CD4-positive, alpha-beta T cell (primary cell): ENCODE measurements at regions not wholly inside any gene's neighbourhood (a gene's known extent, or its start where the extent isn't known, plus 50 kb on each side); places are given as distances from the start of the nearest gene placed in this dataset.
"Not testable (repeated sequence)": the region's sequence is repeated elsewhere in the genome, so short reads cannot be mapped to it uniquely, and the experiment has no call there.

ENCODE experiments used
- ATAC-seq: fragments of 200-7000 bp; cut with Tn5 transposase; one replicate; pipeline ENCODE4 v1.10.0; 2022; ENCODE audit warnings: mild to moderate bottlenecking; ENCODE audit not compliant: poor library complexity
- CTCF ChIA-PET: fragments of 350-600 bp; sonication (Branson Sonifier 250); formaldehyde crosslinking; loops from one replicate; lab custom pipeline; 2021; ENCODE audit warnings: antibody characterized with exemption, inconsistent platforms; lab: Charles Lee
- POLR2A ChIA-PET: fragments of 350-600 bp; sonication (Branson Sonifier 250); formaldehyde crosslinking; loops from one replicate; lab custom pipeline; 2021; ENCODE audit warnings: antibody characterized with exemption, inconsistent platforms; lab: Charles Lee
- DNase-seq, 14 experiments: peaks; one replicate each; pipeline ENCODE4 v3.0.0-alpha.2; 2013 to 2020; ENCODE audit warnings: mixed read lengths in 2 of 14
- H3K27ac ChIP-seq, 2 donors: one replicate each; pipeline versions ENCODE4 v1.5.1 to v1.7.0; 2013; ENCODE audit warnings: low read length in 2 of 2, low read depth in 1 of 2, mild to moderate bottlenecking in 1 of 2
- H3K27me3 ChIP-seq, 2 experiments: 1 replicate in 1 of 2; 2 replicates in 1 of 2; pipeline versions ENCODE4 v1.6.1 to v1.7.0; 2013; ENCODE audit warnings: low read length in 2 of 2, control low read depth in 1 of 2, mild to moderate bottlenecking in 1 of 2, moderate library complexity in 1 of 2; ENCODE audit not compliant: insufficient read depth in 2 of 2, control insufficient read depth in 1 of 2
- H3K36me3 ChIP-seq: one replicate; pipeline ENCODE4 v1.6.1; 2013; ENCODE audit warnings: low read length, control low read depth; ENCODE audit not compliant: insufficient read depth
- H3K4me1 ChIP-seq: one replicate; pipeline ENCODE4 v1.6.1; 2013; ENCODE audit warnings: low read length, control low read depth; ENCODE audit not compliant: insufficient read depth
- H3K4me3 ChIP-seq: one replicate; pipeline ENCODE4 v1.5.1; 2013; ENCODE audit warnings: mild to moderate bottlenecking, low read length, moderate library complexity
- H3K9me3 ChIP-seq, 2 experiments: 1 replicate in 1 of 2; 2 replicates in 1 of 2; pipeline versions ENCODE4 v1.6.1 to v1.7.0; 2013; ENCODE audit warnings: low read length in 2 of 2, mild to moderate bottlenecking in 2 of 2, control low read depth in 1 of 2, moderate library complexity in 1 of 2; ENCODE audit not compliant: control insufficient read depth in 1 of 2, insufficient read depth in 1 of 2
- H3K27ac Mint-ChIP-seq: one replicate; pipeline ENCODE4 v1.8.0; 2020; ENCODE audit warnings: mixed read lengths
- H3K27me3 Mint-ChIP-seq: one replicate; pipeline ENCODE4 v1.8.0; 2021; ENCODE audit warnings: mixed read lengths
- H3K36me3 Mint-ChIP-seq: one replicate; pipeline ENCODE4 v1.8.0; 2021; ENCODE audit warnings: low read depth, mixed read lengths
- H3K4me1 Mint-ChIP-seq: one replicate; pipeline ENCODE4 v1.8.0; 2021; ENCODE audit warnings: low read depth, mixed read lengths
- H3K4me3 Mint-ChIP-seq: one replicate; pipeline ENCODE4 v1.8.0; 2020; ENCODE audit warnings: mild to moderate bottlenecking, mixed read lengths
- H3K9me3 Mint-ChIP-seq: one replicate; pipeline ENCODE4 v1.8.0; 2020; ENCODE audit warnings: mixed read lengths
- CTCF ChIP-seq: fragments of 200-600 bp; IDR thresholded peaks from one replicate; pipeline ENCODE4 v1.8.0; 2022; ENCODE audit warnings: antibody characterized with exemption, mild to moderate bottlenecking
- intact Hi-C, 2 experiments: fragments of 100-400 bp; cut with DNase I in 1 of 2; cut with micrococcal nuclease in 1 of 2; formaldehyde crosslinking; loops; one replicate each; pipeline versions ENCODE4 v1.15.1 to v1.9.0; 2023 to 2025; cut with DNase I, micrococcal nuclease

- Mint-ChIP-seq H3K27me3 (no peaks in the 10 kb centered on the region), H3K27ac (no peak overlapping the region), H3K4me3 (no peak overlapping the region), H3K4me1 (no peaks in the 10 kb centered on the region), H3K9me3 (no peaks in the 10 kb centered on the region), H3K36me3 (no peaks in the 10 kb centered on the region)
- ATAC-seq (no peak), DNase-seq (no peak)
- POLR2A ChIA-PET: no interaction called here
- intact Hi-C loops: no loop called here
- TF ChIP-seq CTCF: no peak
- Histone ChIP-seq H3K9me3 (no peaks in the 10 kb centered on the region), H3K27ac (no peak overlapping the region), H3K4me1 (no peaks in the 10 kb centered on the region), H3K27me3 (no peaks in the 10 kb centered on the region), H3K4me3 (no peak overlapping the region), H3K36me3 (no peaks in the 10 kb centered on the region)
- CTCF ChIA-PET: no interaction called here
These were observed 246.2 kb upstream of the PITX2 start for GRCh38 chr4:110869114-110869513.

- ChIA-PET POLR2A (no interaction called here), CTCF (no interaction called here)
- no peaks in the 10 kb centered on the region for H3K9me3 ChIP-seq
- no peak overlapping the region for H3K27ac ChIP-seq
- Mint-ChIP-seq H3K4me1 (no peaks in the 10 kb centered on the region), H3K27me3 (no peaks in the 10 kb centered on the region), H3K36me3 (no peaks in the 10 kb centered on the region), H3K4me3 (no peak overlapping the region), H3K9me3 (no peaks in the 10 kb centered on the region), H3K27ac (no peak overlapping the region)
- no peak for DNase-seq
- intact Hi-C loops: no loop called here
- no peaks in the 10 kb centered on the region for H3K27me3 ChIP-seq
- no peak for ATAC-seq
- H3K36me3 ChIP-seq: no peaks in the 10 kb centered on the region
- H3K4me1 ChIP-seq: no peaks in the 10 kb centered on the region
- no peak overlapping the region for H3K4me3 ChIP-seq
- TF ChIP-seq CTCF: no peak
These were observed 247.1 kb upstream of the PITX2 start for GRCh38 chr4:110869862-110870572.

GRCh38 chr4:110876214-110876613 lies 253.3 kb upstream of the PITX2 start:
- DNase-seq, CTCF ChIA-PET, H3K4me1 ChIP-seq, H3K9me3 ChIP-seq, H3K27me3 ChIP-seq, H3K36me3 ChIP-seq, H3K27me3 Mint-ChIP-seq, intact Hi-C loops, H3K36me3 Mint-ChIP-seq, ATAC-seq, H3K4me3 ChIP-seq, H3K4me3 Mint-ChIP-seq, H3K4me1 Mint-ChIP-seq, H3K27ac Mint-ChIP-seq, POLR2A ChIA-PET, H3K9me3 Mint-ChIP-seq, H3K27ac ChIP-seq: not testable (repeated sequence)

DNA sequence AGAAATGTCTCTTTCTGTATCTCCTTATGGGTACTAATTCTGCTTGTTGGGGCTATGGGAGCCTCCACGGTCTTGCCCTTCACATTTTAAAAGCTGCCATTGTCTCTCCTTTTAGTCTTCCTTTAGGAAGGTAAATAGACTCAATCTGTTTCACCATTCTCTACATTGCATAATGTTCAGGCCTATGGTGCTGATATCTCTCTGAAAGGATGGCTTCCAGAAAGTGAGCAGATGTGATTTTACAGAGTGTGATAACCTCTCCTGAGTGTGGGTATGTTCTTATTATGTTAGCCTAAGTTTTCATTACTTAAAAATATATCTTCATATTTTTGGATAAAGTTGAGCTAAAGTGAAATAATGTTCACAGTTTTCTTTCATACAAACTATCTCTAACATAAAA lies 254.0 kb upstream of the PITX2 start:
- Mint-ChIP-seq H3K27me3 (no peaks in the 10 kb centered on the region), H3K4me3 (no peak overlapping the region), H3K4me1 (no peaks in the 10 kb centered on the region), H3K36me3 (no peaks in the 10 kb centered on the region), H3K27ac (no peak overlapping the region), H3K9me3 (peaks cover 2% of the 10 kb centered on the region)
- ChIA-PET POLR2A (no interaction called here), CTCF (no interaction called here)
- Histone ChIP-seq H3K9me3 (no peaks in the 10 kb centered on the region), H3K4me3 (no peak overlapping the region), H3K36me3 (no peaks in the 10 kb centered on the region), H3K27ac (no peak overlapping the region), H3K4me1 (no peaks in the 10 kb centered on the region), H3K27me3 (no peaks in the 10 kb centered on the region)
- no peak for ATAC-seq
- DNase-seq: no peak
- no peak for TF ChIP-seq CTCF
- intact Hi-C loops: no loop called here
